HEK293 (cell line): ENCODE measurements at regions not wholly inside any gene's neighbourhood (a gene's known extent, or its start where the extent isn't known, plus 50 kb on each side); places are given as distances from the start of the nearest gene placed in this dataset.

ENCODE experiments used
- CTCF ChIA-PET: fragments of 350-600 bp; formaldehyde crosslinking; extraction: SDS; loops from one replicate; lab custom pipeline; 2021; ENCODE audit warnings: antibody characterized with exemption; lab: Yijun Ruan, JAX
- POLR2A ChIA-PET: fragments of 300-600 bp; formaldehyde crosslinking; extraction: SDS; loops from one replicate; lab custom pipeline; 2020; ENCODE audit warnings: antibody characterized with exemption, inconsistent platforms; lab: Yijun Ruan, JAX
- H3K27ac ChIP-seq: fragments of 200-500 bp; sonication (Bioruptor generic); 2 replicates; pipeline ENCODE4 v1.5.1; 2014; ENCODE audit warnings: low read depth, low read length, control low read depth, inconsistent platforms; ENCODE audit errors: extremely low read depth
- H3K36me3 ChIP-seq, 2 experiments: fragments of 200-500 bp in 1 of 2; sonication (Bioruptor generic) in 1 of 2; 1 replicate in 1 of 2; 2 replicates in 1 of 2; pipeline ENCODE4 v1.5.1; 2014 to 2017; ENCODE audit warnings: inconsistent platforms in 2 of 2, low read length in 2 of 2; ENCODE audit not compliant: control insufficient read depth in 2 of 2, insufficient read depth in 1 of 2
- H3K4me1 ChIP-seq: fragments of 200-500 bp; sonication (Bioruptor generic); 2 replicates; pipeline ENCODE4 v1.5.1; 2014; ENCODE audit warnings: mild to moderate bottlenecking, low read length, inconsistent platforms; ENCODE audit not compliant: control insufficient read depth, insufficient read depth
- H3K4me3 ChIP-seq: 2 replicates; pipeline ENCODE4 v1.5.1; 2011; ENCODE audit warnings: low read depth, mild to moderate bottlenecking, control low read depth, low read length, moderate library complexity
- H3K9me3 ChIP-seq: fragments of 200-500 bp; sonication (Bioruptor generic); 2 replicates; pipeline ENCODE4 v1.5.1; 2014; ENCODE audit warnings: low read depth, low read length, inconsistent platforms; ENCODE audit not compliant: control insufficient read depth, insufficient read depth
- ATF2 ChIP-seq: fragments of 450-650 bp; formaldehyde crosslinking; IDR thresholded peaks from 2 replicates; pipeline ENCODE4 v1.5.1; 2016; ENCODE audit warnings: missing biosample characterization, missing genetic modification characterization, low read depth
- GLIS2 ChIP-seq: fragments of 450-650 bp; formaldehyde crosslinking; IDR thresholded peaks from 2 replicates; pipeline ENCODE4 v1.5.1; 2016; ENCODE audit warnings: missing biosample characterization, missing genetic modification characterization
- HOXC10 ChIP-seq: sonication (generic); formaldehyde crosslinking; IDR thresholded peaks from 2 replicates; pipeline ENCODE4 v1.8.1; 2023; ENCODE audit warnings: mild to moderate bottlenecking, missing genetic modification reagents
- PATZ1 ChIP-seq: fragments of 450-650 bp; formaldehyde crosslinking; IDR thresholded peaks from 2 replicates; pipeline ENCODE4 v1.5.1; 2016; ENCODE audit warnings: missing biosample characterization, missing genetic modification characterization
- PBX3 ChIP-seq: sonication (generic); formaldehyde crosslinking; IDR thresholded peaks from 2 replicates; pipeline ENCODE4 v1.8.1; 2022; ENCODE audit warnings: mild to moderate bottlenecking, moderate library complexity, missing genetic modification reagents
- PRDM4 ChIP-seq: fragments of 450-650 bp; formaldehyde crosslinking; IDR thresholded peaks from 2 replicates; pipeline ENCODE4 v1.5.1; 2017; ENCODE audit warnings: missing biosample characterization, missing genetic modification characterization
- ZBTB17 ChIP-seq: fragments of 450-650 bp; formaldehyde crosslinking; IDR thresholded peaks from 2 replicates; pipeline ENCODE4 v1.5.1; 2016; ENCODE audit warnings: missing biosample characterization, missing genetic modification characterization
- ZBTB7A ChIP-seq: fragments of 450-650 bp; formaldehyde crosslinking; IDR thresholded peaks from 2 replicates; pipeline ENCODE4 v1.5.1; 2016; ENCODE audit warnings: low read depth, missing biosample characterization, missing genetic modification characterization
- ZNF24 ChIP-seq: fragments of 450-650 bp; formaldehyde crosslinking; IDR thresholded peaks from 2 replicates; pipeline ENCODE4 v1.5.1; 2016; ENCODE audit warnings: missing biosample characterization, missing genetic modification characterization
- ZNF274 ChIP-seq, 2 experiments: fragments of 200-500 bp in 1 of 2; fragments of 450-650 bp in 1 of 2; sonication (Bioruptor generic) in 1 of 2; formaldehyde crosslinking in 1 of 2; IDR thresholded peaks; 2 replicates each; pipeline versions ENCODE4 v1.5.1 to v1.6.1; 2014 to 2016; ENCODE audit warnings: borderline replicate concordance in 1 of 2, inconsistent platforms in 1 of 2, low read length in 1 of 2, missing biosample characterization in 1 of 2, missing genetic modification characterization in 1 of 2
- ZNF280C ChIP-seq: fragments of 450-650 bp; formaldehyde crosslinking; IDR thresholded peaks from 2 replicates; pipeline ENCODE4 v1.5.1; 2016; ENCODE audit warnings: missing biosample characterization, missing genetic modification characterization
- ZNF366 ChIP-seq: fragments of 450-650 bp; formaldehyde crosslinking; conservative IDR thresholded peaks from 2 replicates; pipeline ENCODE4 v1.5.1; 2016; ENCODE audit warnings: missing biosample characterization, missing genetic modification characterization
- ZNF394 ChIP-seq: fragments of 450-650 bp; formaldehyde crosslinking; IDR thresholded peaks from 2 replicates; pipeline ENCODE4 v1.5.1; 2016; ENCODE audit warnings: missing biosample characterization, missing genetic modification characterization, mild to moderate bottlenecking, moderate library complexity, borderline replicate concordance
- ZNF433 ChIP-seq: fragments of 450-650 bp; formaldehyde crosslinking; IDR thresholded peaks from 2 replicates; pipeline ENCODE4 v1.5.1; 2016; ENCODE audit warnings: missing biosample characterization, missing genetic modification characterization, low read depth
- ZNF596 ChIP-seq: fragments of 450-650 bp; IDR thresholded peaks from 2 replicates; pipeline ENCODE4 v1.5.0; 2018; ENCODE audit warnings: missing biosample characterization, mild to moderate bottlenecking, missing genetic modification characterization, moderate library complexity
- ZNF76 ChIP-seq: fragments of 450-650 bp; formaldehyde crosslinking; IDR thresholded peaks from 2 replicates; pipeline ENCODE4; 2016; ENCODE audit warnings: low read depth, missing biosample characterization, missing genetic modification characterization, borderline replicate concordance
- ZNF785 ChIP-seq: fragments of 450-650 bp; formaldehyde crosslinking; IDR thresholded peaks from 2 replicates; pipeline ENCODE4 v1.5.1; 2016; ENCODE audit warnings: missing biosample characterization, missing genetic modification characterization
- ZNF837 ChIP-seq: fragments of 450-650 bp; formaldehyde crosslinking; IDR thresholded peaks from 2 replicates; pipeline ENCODE4 v1.5.1; 2016; ENCODE audit warnings: missing biosample characterization, missing genetic modification characterization

GRCh38 chr1:73176902-73177301 lies 894.6 kb upstream of the NEGR1 start (continued):
- TF ChIP-seq PRDM4 (tag by site-specific recombination) (no peak), ZNF24 (tag by site-specific recombination) (no peak), GLIS2 (tag by site-specific recombination) (no peak), HOXC10 (CRISPR knock-in tag) (no peak), ZBTB7A (tag by site-specific recombination) (no peak), ZNF837 (tag by site-specific recombination) (no peak), ATF2 (no peak)

GRCh38 chr1:73167009-73167657 lies 884.8 kb upstream of the NEGR1 start:
- Histone ChIP-seq H3K36me3 (no peaks in the 10 kb centered on the region), H3K4me3 (no peak overlapping the region), H3K9me3 (no peaks in the 10 kb centered on the region), H3K27ac (no peak overlapping the region), H3K4me1 (no peaks in the 10 kb centered on the region)
- POLR2A ChIA-PET = no interaction called here
- no peak for TF ChIP-seq ZNF433 (tag by site-specific recombination)
- TF ChIP-seq ZNF274 (IDR thresholded peaks at IDR 0.05; ENCODE audit: low read length) = no peak
- TF ChIP-seq ZNF274 (tag by site-specific recombination; IDR thresholded peaks at IDR 0.05; ENCODE audit: borderline replicate concordance) = no peak
- no peak for TF ChIP-seq ZNF24 (tag by site-specific recombination)
- TF ChIP-seq ZNF280C (tag by site-specific recombination) = no peak
- TF ChIP-seq ZNF366 (tag by site-specific recombination) = no peak
- no peak for TF ChIP-seq PATZ1 (tag by site-specific recombination)
- TF ChIP-seq ZNF785 (tag by site-specific recombination) = no peak
- no peak for TF ChIP-seq PBX3 (CRISPR knock-in tag)
- no peak for TF ChIP-seq ZNF596 (tag by site-specific recombination)
- TF ChIP-seq ZBTB17 (tag by site-specific recombination) = no peak
- TF ChIP-seq ZNF76 (tag by site-specific recombination) = no peak
- no peak for TF ChIP-seq ZNF394 (tag by site-specific recombination)
- CTCF ChIA-PET = no interaction called here
